Vagina (tissue), 2 donors: ENCODE measurements at regions not wholly inside any gene's neighbourhood (a gene's known extent, or its start where the extent isn't known, plus 50 kb on each side); places are given as distances from the start of the nearest gene placed in this dataset.

Experiments
- POLR2A ChIP-seq, 2 donors: fragments of 450-650 bp; IDR thresholded peaks; one replicate each; pipeline ENCODE4 v1.6.1; 2017; ENCODE audit warnings: antibody characterized with exemption in 2 of 2, mild to moderate bottlenecking in 2 of 2, moderate library complexity in 2 of 2
- TF ChIP-seq, protein P1 (sequence below), 3 experiments: fragments of 450-650 bp in 2 of 3; fragments of 200-600 bp in 1 of 3; sonication (generic) in 1 of 3; IDR thresholded peaks; one replicate each; pipeline ENCODE4 v1.5.1; 2017 to 2019; ENCODE audit warnings: antibody characterized with exemption in 3 of 3, mild to moderate bottlenecking in 2 of 3, moderate library complexity in 2 of 3

GRCh38 chr3:159800434-159801155, 188.0 kb upstream of the IL12A start:
- TF ChIP-seq, protein P1, sequence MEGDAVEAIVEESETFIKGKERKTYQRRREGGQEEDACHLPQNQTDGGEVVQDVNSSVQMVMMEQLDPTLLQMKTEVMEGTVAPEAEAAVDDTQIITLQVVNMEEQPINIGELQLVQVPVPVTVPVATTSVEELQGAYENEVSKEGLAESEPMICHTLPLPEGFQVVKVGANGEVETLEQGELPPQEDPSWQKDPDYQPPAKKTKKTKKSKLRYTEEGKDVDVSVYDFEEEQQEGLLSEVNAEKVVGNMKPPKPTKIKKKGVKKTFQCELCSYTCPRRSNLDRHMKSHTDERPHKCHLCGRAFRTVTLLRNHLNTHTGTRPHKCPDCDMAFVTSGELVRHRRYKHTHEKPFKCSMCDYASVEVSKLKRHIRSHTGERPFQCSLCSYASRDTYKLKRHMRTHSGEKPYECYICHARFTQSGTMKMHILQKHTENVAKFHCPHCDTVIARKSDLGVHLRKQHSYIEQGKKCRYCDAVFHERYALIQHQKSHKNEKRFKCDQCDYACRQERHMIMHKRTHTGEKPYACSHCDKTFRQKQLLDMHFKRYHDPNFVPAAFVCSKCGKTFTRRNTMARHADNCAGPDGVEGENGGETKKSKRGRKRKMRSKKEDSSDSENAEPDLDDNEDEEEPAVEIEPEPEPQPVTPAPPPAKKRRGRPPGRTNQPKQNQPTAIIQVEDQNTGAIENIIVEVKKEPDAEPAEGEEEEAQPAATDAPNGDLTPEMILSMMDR (IDR thresholded peaks at IDR 0.05), result no peak
- no peak for TF ChIP-seq POLR2A (IDR thresholded peaks at IDR 0.05)
